ENCODE measurements at regions not wholly inside any gene's neighbourhood (a gene's known extent, or its start where the extent isn't known, plus 50 kb on each side); places are given as distances from the start of the nearest gene placed in this dataset.

GRCh38 chr7:19375976-19376375 is 230.8 kb upstream of the FERD3L start:
- 38 to 43% methylated on average over 1 of the region's 1 CpG for WGBS, 2 donors
- no peaks in the 10 kb centered on the region for H3K9me3 ChIP-seq
- no peaks in the 10 kb centered on the region for H3K36me3 ChIP-seq
- DNase-seq: no peak
- no peaks in the 10 kb centered on the region for H3K27me3 ChIP-seq
- intact Hi-C loops (cut with DNase I): no loop called here
- no peak overlapping the region for H3K4me3 ChIP-seq
- peak overlapping the region in 2 of 4 donors; percentile 30 to 40 for H3K27ac ChIP-seq
- H3K4me1 ChIP-seq: peaks cover 0 to 20% (median 0%) of the 10 kb centered on the region in 3 donors
- TF ChIP-seq CTCF (IDR thresholded peaks at IDR 0.05): no peak
- TF ChIP-seq POLR2A (IDR thresholded peaks at IDR 0.05): no peak

DNA sequence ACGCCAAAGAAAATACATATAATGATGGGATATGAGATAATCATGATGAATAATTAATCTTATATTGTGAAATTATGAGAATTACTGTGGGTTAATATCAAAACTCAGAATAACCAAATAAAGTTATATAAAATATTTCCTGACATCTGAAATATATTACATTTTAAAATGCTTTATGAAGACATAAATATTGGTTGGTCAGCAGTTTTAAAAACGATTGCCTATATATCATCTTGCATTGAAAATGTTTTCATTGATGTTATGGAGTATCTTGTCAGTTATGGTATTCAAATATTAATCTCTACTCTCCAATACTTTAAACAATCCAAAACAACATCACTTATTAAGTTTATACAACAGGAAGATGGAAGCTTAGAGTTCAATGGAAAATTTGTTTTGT is 228.1 kb upstream of the FERD3L start:
- Histone ChIP-seq H3K4me1 (peaks cover 0 to 20% (median 0%) of the 10 kb centered on the region in 3 donors), H3K27me3 (no peaks in the 10 kb centered on the region), H3K9me3 (no peaks in the 10 kb centered on the region), H3K27ac (no peak overlapping the region), H3K36me3 (no peaks in the 10 kb centered on the region), H3K4me3 (no peak overlapping the region)
- TF ChIP-seq CTCF (IDR thresholded peaks at IDR 0.05) (no peak), POLR2A (IDR thresholded peaks at IDR 0.05) (no peak)
- intact Hi-C loops (cut with DNase I): no loop called here
- DNase-seq: no peak
- 61 to 67% methylated on average over 2 of the region's 2 CpGs for WGBS, 2 donors

DNA sequence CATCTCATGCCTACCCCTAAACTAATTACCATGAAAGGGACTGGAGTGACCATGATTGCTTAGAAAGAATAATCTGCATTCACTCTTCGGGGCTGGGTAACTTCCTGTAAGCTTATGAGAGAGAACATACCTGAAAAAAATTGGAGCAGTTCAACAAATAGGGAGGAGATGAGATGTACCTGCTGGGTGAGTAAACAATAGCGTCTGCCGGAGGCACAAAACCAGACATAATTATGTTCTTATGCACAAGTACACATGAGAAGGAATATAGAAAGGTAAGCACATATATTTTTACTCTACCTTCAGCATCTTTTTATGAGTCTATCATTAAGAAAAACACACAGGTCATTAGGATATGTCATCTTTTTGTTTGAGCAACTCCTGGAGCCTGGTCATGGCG is 224.6 kb upstream of the FERD3L start:
- TF ChIP-seq CTCF (IDR thresholded peaks at IDR 0.05) (no peak), POLR2A (IDR thresholded peaks at IDR 0.05) (no peak)
- intact Hi-C loops (cut with DNase I): no loop called here

GRCh38 chr7:19369182-19369581 is 224.0 kb upstream of the FERD3L start:
- Histone ChIP-seq H3K27ac (no peak overlapping the region), H3K27me3 (no peaks in the 10 kb centered on the region), H3K36me3 (no peaks in the 10 kb centered on the region), H3K4me1 (no peaks in the 10 kb centered on the region), H3K4me3 (no peak overlapping the region), H3K9me3 (no peaks in the 10 kb centered on the region)
- no peak for TF ChIP-seq POLR2A (IDR thresholded peaks at IDR 0.05)
- TF ChIP-seq CTCF (IDR thresholded peaks at IDR 0.05): no peak
- 38 to 63% methylated on average over 2 of the region's 2 CpGs for WGBS, 2 donors
- no peak for DNase-seq
- intact Hi-C loops (cut with DNase I): no loop called here

More for the DNA sequence above, 224.6 kb upstream of the FERD3L start:
- Histone ChIP-seq H3K36me3 (no peaks in the 10 kb centered on the region), H3K4me3 (no peak overlapping the region), H3K27ac (no peak overlapping the region), H3K4me1 (no peaks in the 10 kb centered on the region), H3K27me3 (no peaks in the 10 kb centered on the region), H3K9me3 (no peaks in the 10 kb centered on the region)
- WGBS, 2 donors: 56 to 86% methylated on average over 4 of the region's 4 CpGs
- DNase-seq: no peak

- intact Hi-C loops (cut with DNase I): no loop called here
- Histone ChIP-seq H3K36me3 (no peaks in the 10 kb centered on the region), H3K9me3 (no peaks in the 10 kb centered on the region), H3K27me3 (no peaks in the 10 kb centered on the region), H3K4me1 (no peaks in the 10 kb centered on the region), H3K4me3 (no peak overlapping the region), H3K27ac (no peak overlapping the region)
- 76 to 81% methylated on average over 7 of the region's 7 CpGs for WGBS, 2 donors
- TF ChIP-seq POLR2A (IDR thresholded peaks at IDR 0.05) (no peak), CTCF (IDR thresholded peaks at IDR 0.05) (no peak)
- no peak for DNase-seq
Measured at GRCh38 chr7:19368491-19368925, 223.3 kb upstream of the FERD3L start.

All from esophagus squamous epithelium (tissue), 5 donors.